A673 (cell line): ENCODE measurements at regions not wholly inside any gene's neighbourhood (a gene's known extent, or its start where the extent isn't known, plus 50 kb on each side); places are given as distances from the start of the nearest gene placed in this dataset.

Experiments
- EZH2 ChIP-seq: fragments of 200-600 bp; sonication (generic); IDR thresholded peaks from 2 replicates; pipeline ENCODE4 v1.6.1; 2017; ENCODE audit warnings: borderline replicate concordance, low read depth, mild to moderate bottlenecking, mixed read lengths, antibody characterized with exemption, low read length; ENCODE audit not compliant: poor library complexity, severe bottlenecking
- TF ChIP-seq, protein P1 (sequence below): fragments of 300-800, 200-600 bp; sonication (generic); conservative IDR thresholded peaks from 2 replicates; pipeline ENCODE4 v1.5.1; 2017; ENCODE audit warnings: low read depth, mild to moderate bottlenecking, antibody characterized with exemption, low read length, moderate library complexity, mixed read lengths

DNA sequence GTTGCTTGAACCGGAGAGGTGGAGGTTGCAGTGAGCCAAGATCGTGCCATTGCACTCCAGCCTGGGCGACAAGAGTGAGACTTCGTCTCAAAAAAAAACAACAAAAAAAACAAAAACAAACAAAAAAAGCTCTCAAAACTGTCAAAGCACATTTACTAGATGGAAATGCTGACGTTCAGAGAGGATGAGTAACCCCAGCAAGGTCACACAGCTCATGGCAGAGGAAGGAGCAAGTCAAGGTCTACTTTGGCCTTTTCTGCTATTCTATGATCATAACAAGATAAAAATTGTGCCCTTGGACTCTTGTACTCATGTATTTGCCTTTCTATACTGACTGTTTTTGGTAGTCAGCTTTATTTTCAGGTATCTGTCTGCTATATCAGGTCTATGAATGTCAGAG, 109.5 kb downstream of the ARL6IP6 start:
- TF ChIP-seq, protein P1, sequence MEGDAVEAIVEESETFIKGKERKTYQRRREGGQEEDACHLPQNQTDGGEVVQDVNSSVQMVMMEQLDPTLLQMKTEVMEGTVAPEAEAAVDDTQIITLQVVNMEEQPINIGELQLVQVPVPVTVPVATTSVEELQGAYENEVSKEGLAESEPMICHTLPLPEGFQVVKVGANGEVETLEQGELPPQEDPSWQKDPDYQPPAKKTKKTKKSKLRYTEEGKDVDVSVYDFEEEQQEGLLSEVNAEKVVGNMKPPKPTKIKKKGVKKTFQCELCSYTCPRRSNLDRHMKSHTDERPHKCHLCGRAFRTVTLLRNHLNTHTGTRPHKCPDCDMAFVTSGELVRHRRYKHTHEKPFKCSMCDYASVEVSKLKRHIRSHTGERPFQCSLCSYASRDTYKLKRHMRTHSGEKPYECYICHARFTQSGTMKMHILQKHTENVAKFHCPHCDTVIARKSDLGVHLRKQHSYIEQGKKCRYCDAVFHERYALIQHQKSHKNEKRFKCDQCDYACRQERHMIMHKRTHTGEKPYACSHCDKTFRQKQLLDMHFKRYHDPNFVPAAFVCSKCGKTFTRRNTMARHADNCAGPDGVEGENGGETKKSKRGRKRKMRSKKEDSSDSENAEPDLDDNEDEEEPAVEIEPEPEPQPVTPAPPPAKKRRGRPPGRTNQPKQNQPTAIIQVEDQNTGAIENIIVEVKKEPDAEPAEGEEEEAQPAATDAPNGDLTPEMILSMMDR: no peak
- no peak for TF ChIP-seq EZH2
